CD8-positive, alpha-beta memory T cell (primary cell): ENCODE measurements at regions not wholly inside any gene's neighbourhood (a gene's known extent, or its start where the extent isn't known, plus 50 kb on each side); places are given as distances from the start of the nearest gene placed in this dataset.

ENCODE experiments used
- CTCF ChIA-PET: fragments of 350-600 bp; sonication (Branson Sonifier 250); formaldehyde crosslinking; loops from one replicate; lab custom pipeline; 2021; ENCODE audit warnings: antibody characterized with exemption; lab: Charles Lee
- POLR2A ChIA-PET: fragments of 350-600 bp; sonication (Branson Sonifier 250); formaldehyde crosslinking; loops from one replicate; lab custom pipeline; 2021; ENCODE audit warnings: antibody characterized with exemption; lab: Charles Lee
- DNase-seq, 5 donors: peaks; one replicate each; pipeline versions ENCODE4 v3.0.0 to v3.0.0-alpha.2; 2020 to 2022; ENCODE audit warnings: mixed read lengths in 1 of 5
- H3K27ac ChIP-seq: one replicate; pipeline ENCODE4 v1.7.0; 2013; ENCODE audit warnings: low read depth, mild to moderate bottlenecking, low read length, moderate library complexity
- H3K27me3 ChIP-seq: 2 replicates; pipeline ENCODE4 v1.7.0; 2013; ENCODE audit warnings: low read length, mild to moderate bottlenecking; ENCODE audit not compliant: insufficient read depth, poor library complexity, severe bottlenecking
- H3K36me3 ChIP-seq: 2 replicates; pipeline ENCODE4 v1.7.0; 2013; ENCODE audit warnings: mild to moderate bottlenecking, low read length, moderate library complexity; ENCODE audit not compliant: insufficient read depth
- H3K4me1 ChIP-seq: 2 replicates; pipeline ENCODE4 v1.7.0; 2013; ENCODE audit warnings: mild to moderate bottlenecking, low read length, moderate library complexity; ENCODE audit not compliant: insufficient read depth
- H3K4me3 ChIP-seq: 2 replicates; pipeline ENCODE4 v1.7.0; 2013; ENCODE audit warnings: mild to moderate bottlenecking, low read length
- H3K9me3 ChIP-seq: 2 replicates; pipeline ENCODE4 v1.7.0; 2013; ENCODE audit warnings: mild to moderate bottlenecking, low read length
- H3K27ac Mint-ChIP-seq, 8 donors: one replicate each; pipeline ENCODE4 v1.8.0; 2020 to 2021; ENCODE audit warnings: mixed read lengths in 8 of 8, mild to moderate bottlenecking in 6 of 8, inconsistent platforms in 3 of 8, moderate library complexity in 3 of 8
- H3K27me3 Mint-ChIP-seq, 2 donors: one replicate each; pipeline ENCODE4 v1.8.0; 2020 to 2021; ENCODE audit warnings: mixed read lengths in 2 of 2, mild to moderate bottlenecking in 1 of 2, moderate library complexity in 1 of 2
- H3K36me3 Mint-ChIP-seq, 3 donors: one replicate each; pipeline ENCODE4 v1.8.0; 2020 to 2021; ENCODE audit warnings: mixed read lengths in 3 of 3, inconsistent platforms in 1 of 3, mild to moderate bottlenecking in 1 of 3
- H3K4me1 Mint-ChIP-seq, 3 donors: one replicate each; pipeline ENCODE4 v1.8.0; 2020 to 2021; ENCODE audit warnings: mixed read lengths in 3 of 3, inconsistent platforms in 1 of 3, mild to moderate bottlenecking in 1 of 3
- H3K4me3 Mint-ChIP-seq, 7 donors: one replicate each; pipeline ENCODE4 v1.8.0; 2020 to 2021; ENCODE audit warnings: mixed read lengths in 7 of 7, mild to moderate bottlenecking in 6 of 7, moderate library complexity in 4 of 7, inconsistent platforms in 2 of 7
- H3K9me3 Mint-ChIP-seq, 5 donors: one replicate each; pipeline ENCODE4 v1.8.0; 2020 to 2022; ENCODE audit warnings: mixed read lengths in 5 of 5, mild to moderate bottlenecking in 3 of 5, moderate library complexity in 2 of 5, inconsistent platforms in 1 of 5

DNA sequence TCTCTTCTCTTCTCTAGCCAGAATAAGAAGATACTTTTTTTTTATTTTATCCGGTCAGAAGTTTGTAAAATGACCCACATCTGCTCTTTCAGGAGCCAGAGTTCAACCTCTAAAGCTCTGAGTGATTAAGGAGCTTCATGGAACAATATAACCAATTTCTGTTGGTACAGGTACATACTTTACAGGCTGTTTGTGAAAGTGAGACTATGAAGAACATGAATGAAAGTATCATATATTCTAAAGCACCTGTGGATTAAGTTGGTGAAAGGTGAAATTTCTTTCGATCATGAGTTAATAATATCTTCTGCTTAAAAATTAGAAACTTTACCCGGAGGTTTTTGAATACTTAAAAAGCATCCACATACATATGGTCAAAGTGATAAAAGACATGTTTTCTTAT is 65.2 kb downstream of the DMRT2 start:
- no peaks in the 10 kb centered on the region for H3K27me3 ChIP-seq
- H3K4me1 ChIP-seq: no peaks in the 10 kb centered on the region
- Mint-ChIP-seq H3K4me1 (no peaks in the 10 kb centered on the region), H3K36me3 (no peaks in the 10 kb centered on the region), H3K9me3 (peaks cover 0 to 9% (median 2%) of the 10 kb centered on the region in 5 donors), H3K4me3 (no peak overlapping the region), H3K27me3 (peaks cover 0 to 14% of the 10 kb centered on the region in 2 donors), H3K27ac (no peak overlapping the region)
- no peak for DNase-seq
- H3K9me3 ChIP-seq: no peaks in the 10 kb centered on the region
- no peak overlapping the region for H3K27ac ChIP-seq
- ChIA-PET POLR2A (no interaction called here), CTCF (no interaction called here)
- no peak overlapping the region for H3K4me3 ChIP-seq
- H3K36me3 ChIP-seq: no peaks in the 10 kb centered on the region

DNA sequence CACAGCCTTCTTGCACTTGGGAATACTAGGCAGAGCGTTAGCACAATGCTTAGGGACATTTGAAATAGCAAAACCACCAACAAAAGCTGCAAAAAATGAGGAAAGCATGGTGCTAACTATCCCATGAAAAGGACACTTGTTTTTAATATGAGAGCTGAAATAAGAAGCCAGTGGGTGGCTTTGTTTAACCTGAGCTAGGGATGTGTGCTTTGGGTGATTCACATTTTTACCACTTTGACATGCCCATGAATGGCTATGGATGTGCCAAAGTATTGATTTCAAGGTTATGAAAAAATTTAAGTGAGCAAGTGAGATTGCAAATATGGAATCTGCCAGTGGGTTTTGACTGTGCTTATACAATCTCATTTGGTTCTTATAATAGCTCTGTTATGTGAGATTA is 67.3 kb downstream of the DMRT2 start:
- H3K27me3 Mint-ChIP-seq: peaks cover 0 to 14% of the 10 kb centered on the region in 2 donors
- Histone ChIP-seq H3K9me3 (no peaks in the 10 kb centered on the region), H3K27me3 (no peaks in the 10 kb centered on the region), H3K4me3 (no peak overlapping the region), H3K27ac (no peak overlapping the region), H3K4me1 (no peaks in the 10 kb centered on the region), H3K36me3 (no peaks in the 10 kb centered on the region)
- DNase-seq: no peak
- ChIA-PET CTCF (no interaction called here), POLR2A (no interaction called here)
- no peak overlapping the region for H3K27ac Mint-ChIP-seq
- no peak overlapping the region for H3K4me3 Mint-ChIP-seq
- H3K36me3 Mint-ChIP-seq: no peaks in the 10 kb centered on the region
- H3K4me1 Mint-ChIP-seq: no peaks in the 10 kb centered on the region
- peaks cover 0 to 3% (median 2%) of the 10 kb centered on the region in 5 donors for H3K9me3 Mint-ChIP-seq

DNA sequence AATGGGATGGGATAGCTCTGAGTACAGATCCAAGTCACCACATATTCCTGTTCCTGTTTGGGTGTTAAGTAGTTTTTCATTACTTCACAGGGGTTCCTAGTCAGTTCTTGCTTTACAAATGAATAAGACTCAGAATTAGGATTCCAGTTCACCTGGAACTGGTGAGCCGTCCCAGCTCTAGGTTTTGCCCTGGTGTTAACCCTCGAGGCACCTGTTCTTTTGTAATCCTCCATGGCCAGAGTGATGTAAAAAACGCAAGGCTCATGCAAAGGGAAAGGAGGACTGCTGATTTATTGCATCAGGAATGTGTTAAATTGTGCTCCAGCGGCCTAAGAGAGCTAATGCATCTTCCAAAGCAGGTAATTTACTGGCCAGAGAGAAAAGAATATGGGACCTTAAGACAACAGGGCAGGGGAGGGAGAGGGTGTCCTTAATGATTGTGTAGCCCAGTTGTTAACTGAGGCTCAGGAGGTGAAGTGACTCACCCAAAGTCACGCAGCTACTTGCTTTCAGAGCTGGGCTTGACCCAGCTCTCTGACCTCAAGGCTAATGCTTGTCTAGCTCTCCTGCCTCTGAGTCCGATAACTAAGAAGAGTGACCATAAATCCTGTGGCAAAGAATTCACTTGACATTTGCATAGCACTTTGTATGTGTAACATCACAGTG is 70.5 kb downstream of the DMRT2 start:
- Mint-ChIP-seq H3K9me3 (peaks cover 0 to 2% (median 0%) of the 10 kb centered on the region in 5 donors), H3K27me3 (peaks cover 0 to 10% of the 10 kb centered on the region in 2 donors), H3K4me3 (no peak overlapping the region), H3K36me3 (no peaks in the 10 kb centered on the region), H3K27ac (no peak overlapping the region), H3K4me1 (no peaks in the 10 kb centered on the region)
- H3K4me1 ChIP-seq: no peaks in the 10 kb centered on the region
- H3K27me3 ChIP-seq: no peaks in the 10 kb centered on the region
- no peak overlapping the region for H3K4me3 ChIP-seq
- no peaks in the 10 kb centered on the region for H3K9me3 ChIP-seq
- ChIA-PET CTCF (no interaction called here), POLR2A (no interaction called here)
- no peak overlapping the region for H3K27ac ChIP-seq
- DNase-seq: no peak
- H3K36me3 ChIP-seq: no peaks in the 10 kb centered on the region

DNA sequence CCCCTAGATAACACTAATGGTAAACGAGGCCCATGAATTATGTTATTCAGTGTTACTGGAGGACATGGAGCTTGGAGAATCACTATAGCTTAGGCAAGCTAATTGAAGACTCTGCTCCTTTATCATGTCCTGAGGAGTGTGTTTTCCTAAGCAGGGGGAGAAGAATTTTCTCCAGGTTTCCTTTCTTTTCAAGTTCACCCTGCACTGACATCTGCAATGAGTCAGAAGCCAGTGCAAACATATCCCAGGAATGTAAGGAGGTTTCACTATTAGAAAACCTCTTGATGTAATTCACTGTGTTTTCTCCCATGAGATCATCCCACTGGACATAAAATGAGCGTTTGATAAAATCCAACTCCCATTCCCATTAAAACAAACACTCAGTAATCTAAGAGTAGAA is 75.6 kb downstream of the DMRT2 start:
- POLR2A ChIA-PET: no interaction called here
- H3K27ac ChIP-seq: no peak overlapping the region
- no peak for DNase-seq
- H3K9me3 Mint-ChIP-seq: peaks cover 0 to 2% (median 0%) of the 10 kb centered on the region in 5 donors
- CTCF ChIA-PET: no interaction called here
- H3K4me1 Mint-ChIP-seq: no peaks in the 10 kb centered on the region
- H3K36me3 ChIP-seq: no peaks in the 10 kb centered on the region
- peaks cover 0 to 1% of the 10 kb centered on the region in 2 donors for H3K27me3 Mint-ChIP-seq
- H3K4me3 Mint-ChIP-seq: no peak overlapping the region
- no peaks in the 10 kb centered on the region for H3K27me3 ChIP-seq
- no peak overlapping the region for H3K27ac Mint-ChIP-seq
- H3K4me1 ChIP-seq: no peaks in the 10 kb centered on the region
- H3K4me3 ChIP-seq: no peak overlapping the region
- no peaks in the 10 kb centered on the region for H3K36me3 Mint-ChIP-seq
- no peaks in the 10 kb centered on the region for H3K9me3 ChIP-seq

DNA sequence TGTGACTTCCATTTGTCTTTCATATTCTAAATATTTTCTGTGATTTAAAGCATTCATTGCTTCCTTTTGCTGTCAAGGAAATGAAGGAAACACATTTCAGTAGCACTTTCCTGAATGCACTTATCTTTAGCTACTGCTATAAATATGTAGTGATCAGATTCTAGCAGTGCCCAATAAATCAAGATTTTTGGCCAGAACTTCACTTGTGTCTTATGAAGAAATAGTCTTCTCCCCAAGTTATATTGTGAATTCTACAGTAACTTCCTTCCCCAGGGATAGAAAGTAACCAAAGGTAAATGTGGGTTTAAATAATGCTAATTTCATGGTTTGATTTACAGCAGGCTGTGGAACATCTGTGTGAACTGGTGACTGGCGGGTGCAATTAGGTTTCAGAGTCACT is 77.9 kb downstream of the DMRT2 start:
- CTCF ChIA-PET: no interaction called here

DNA sequence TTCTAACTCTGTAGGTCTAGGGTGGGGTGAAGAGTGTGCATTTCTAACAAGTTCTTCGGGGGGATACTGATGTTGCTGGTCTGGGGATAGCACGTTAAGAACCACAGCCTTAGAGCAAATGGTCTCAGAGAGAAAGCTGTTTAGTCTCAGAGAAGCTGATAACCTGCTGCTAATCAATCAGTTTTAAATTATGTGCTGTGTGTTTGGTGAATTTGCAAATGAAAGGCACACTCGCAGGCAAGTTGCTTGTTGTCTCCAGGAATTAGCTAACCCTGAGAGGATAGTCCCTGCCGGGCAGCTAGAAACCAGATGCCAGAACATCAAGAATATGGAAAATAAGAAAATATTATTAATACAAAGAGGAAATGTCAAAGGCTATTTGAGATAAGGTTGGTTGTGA is 79.2 kb downstream of the DMRT2 start:
- CTCF ChIA-PET: no interaction called here
- no peaks in the 10 kb centered on the region for H3K4me1 ChIP-seq
- Mint-ChIP-seq H3K4me3 (no peak overlapping the region), H3K36me3 (no peaks in the 10 kb centered on the region), H3K27me3 (peaks cover 0 to 1% of the 10 kb centered on the region in 2 donors), H3K4me1 (no peaks in the 10 kb centered on the region), H3K9me3 (peaks cover 0 to 9% (median 0%) of the 10 kb centered on the region in 5 donors), H3K27ac (no peak overlapping the region)
- H3K36me3 ChIP-seq: no peaks in the 10 kb centered on the region
- no peaks in the 10 kb centered on the region for H3K27me3 ChIP-seq
- no peak for DNase-seq
- H3K9me3 ChIP-seq: no peaks in the 10 kb centered on the region
- no peak overlapping the region for H3K4me3 ChIP-seq
- POLR2A ChIA-PET: no interaction called here
- no peak overlapping the region for H3K27ac ChIP-seq

More for the DNA sequence above, 77.9 kb downstream of the DMRT2 start:
- H3K4me1 ChIP-seq: no peaks in the 10 kb centered on the region
- Mint-ChIP-seq H3K4me1 (no peaks in the 10 kb centered on the region), H3K27me3 (peaks cover 0 to 1% of the 10 kb centered on the region in 2 donors), H3K27ac (no peak overlapping the region), H3K4me3 (no peak overlapping the region), H3K9me3 (peaks cover 0 to 9% (median 0%) of the 10 kb centered on the region in 5 donors), H3K36me3 (no peaks in the 10 kb centered on the region)
- POLR2A ChIA-PET: no interaction called here
- no peak overlapping the region for H3K27ac ChIP-seq
- DNase-seq: no peak
- no peaks in the 10 kb centered on the region for H3K27me3 ChIP-seq
- H3K9me3 ChIP-seq: no peaks in the 10 kb centered on the region
- no peak overlapping the region for H3K4me3 ChIP-seq
- H3K36me3 ChIP-seq: no peaks in the 10 kb centered on the region

DNA sequence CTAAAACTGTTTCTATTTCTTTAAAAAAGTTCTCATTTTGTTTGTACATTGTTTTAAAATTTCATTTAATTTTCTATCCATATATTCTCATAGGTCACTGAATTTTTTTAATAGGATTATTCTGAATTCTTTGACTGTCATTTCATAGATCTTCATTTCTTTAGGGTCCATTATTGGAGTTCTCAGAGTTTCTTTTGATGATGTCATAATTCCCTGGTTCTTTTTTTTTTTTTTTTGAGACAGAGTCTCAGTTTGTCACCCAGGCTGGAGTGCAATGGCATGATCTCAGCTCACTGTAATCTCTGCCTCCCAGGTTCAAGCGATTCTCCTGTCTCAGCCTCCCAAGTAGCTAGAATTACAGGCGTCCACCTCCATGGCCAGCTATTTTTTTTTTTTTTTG is 89.9 kb downstream of the DMRT2 start:
- H3K9me3 ChIP-seq: no peaks in the 10 kb centered on the region
- DNase-seq: no peak
- peaks cover 1 to 10% of the 10 kb centered on the region in 2 donors for H3K27me3 Mint-ChIP-seq
- peaks cover 0 to 3% (median 0%) of the 10 kb centered on the region in 3 donors for H3K36me3 Mint-ChIP-seq
- no peaks in the 10 kb centered on the region for H3K27me3 ChIP-seq
- no peak overlapping the region for H3K27ac ChIP-seq
- POLR2A ChIA-PET: no interaction called here
- CTCF ChIA-PET: no interaction called here
- H3K9me3 Mint-ChIP-seq: peaks cover 6 to 26% (median 20%) of the 10 kb centered on the region in 5 donors
- H3K36me3 ChIP-seq: no peaks in the 10 kb centered on the region
- no peaks in the 10 kb centered on the region for H3K4me1 ChIP-seq
- H3K4me3 Mint-ChIP-seq: no peak overlapping the region
- H3K4me1 Mint-ChIP-seq: no peaks in the 10 kb centered on the region
- no peak overlapping the region for H3K4me3 ChIP-seq
- no peak overlapping the region for H3K27ac Mint-ChIP-seq

DNA sequence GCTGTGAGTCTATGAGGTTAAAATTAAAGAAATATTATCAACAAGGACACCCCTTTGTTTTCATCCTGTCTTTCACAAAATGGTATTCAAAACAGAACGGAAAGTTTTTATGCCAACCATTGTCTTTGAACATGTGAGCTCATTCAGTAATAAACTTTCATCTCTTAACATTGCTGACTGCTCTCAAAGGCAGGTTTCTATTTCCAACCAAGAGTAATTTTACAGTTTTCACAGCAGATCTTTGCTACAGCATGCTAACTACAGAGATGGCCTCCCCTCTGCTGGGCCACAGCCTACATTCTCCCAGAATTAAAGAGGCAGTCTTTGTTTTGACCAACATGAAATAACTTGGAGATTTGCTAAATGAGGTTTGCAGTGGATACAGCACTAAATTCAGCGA is 101.5 kb downstream of the DMRT2 start:
- Mint-ChIP-seq H3K9me3 (peaks cover 0 to 6% (median 4%) of the 10 kb centered on the region in 5 donors), H3K27me3 (peaks cover 0 to 1% of the 10 kb centered on the region in 2 donors), H3K36me3 (no peaks in the 10 kb centered on the region), H3K4me3 (no peak overlapping the region), H3K27ac (no peak overlapping the region), H3K4me1 (no peaks in the 10 kb centered on the region)
- no peak for DNase-seq
- CTCF ChIA-PET: no interaction called here
- no peak overlapping the region for H3K4me3 ChIP-seq
- POLR2A ChIA-PET: no interaction called here
- no peak overlapping the region for H3K27ac ChIP-seq
- H3K36me3 ChIP-seq: no peaks in the 10 kb centered on the region
- no peaks in the 10 kb centered on the region for H3K9me3 ChIP-seq
- H3K4me1 ChIP-seq: no peaks in the 10 kb centered on the region
- no peaks in the 10 kb centered on the region for H3K27me3 ChIP-seq
